HG02885 (cell line): ENCODE measurements at regions not wholly inside any gene's neighbourhood (a gene's known extent, or its start where the extent isn't known, plus 50 kb on each side); places are given as distances from the start of the nearest gene placed in this dataset.
A peak's percentile ranks its signal among the peaks of the same experiment; 100 is the strongest.

ENCODE experiments used
- ATAC-seq: cut with Tn5 transposase; IDR thresholded peaks from one replicate; pipeline ENCODE4 v1.9.1; 2021; ENCODE audit warnings: mild to moderate bottlenecking; ENCODE audit not compliant: unreplicated experiment, poor library complexity

GRCh38 chr2:34912084-34912483, 1313.0 kb upstream of the FAM98A start:
- ATAC-seq, result peak; percentile 93

DNA sequence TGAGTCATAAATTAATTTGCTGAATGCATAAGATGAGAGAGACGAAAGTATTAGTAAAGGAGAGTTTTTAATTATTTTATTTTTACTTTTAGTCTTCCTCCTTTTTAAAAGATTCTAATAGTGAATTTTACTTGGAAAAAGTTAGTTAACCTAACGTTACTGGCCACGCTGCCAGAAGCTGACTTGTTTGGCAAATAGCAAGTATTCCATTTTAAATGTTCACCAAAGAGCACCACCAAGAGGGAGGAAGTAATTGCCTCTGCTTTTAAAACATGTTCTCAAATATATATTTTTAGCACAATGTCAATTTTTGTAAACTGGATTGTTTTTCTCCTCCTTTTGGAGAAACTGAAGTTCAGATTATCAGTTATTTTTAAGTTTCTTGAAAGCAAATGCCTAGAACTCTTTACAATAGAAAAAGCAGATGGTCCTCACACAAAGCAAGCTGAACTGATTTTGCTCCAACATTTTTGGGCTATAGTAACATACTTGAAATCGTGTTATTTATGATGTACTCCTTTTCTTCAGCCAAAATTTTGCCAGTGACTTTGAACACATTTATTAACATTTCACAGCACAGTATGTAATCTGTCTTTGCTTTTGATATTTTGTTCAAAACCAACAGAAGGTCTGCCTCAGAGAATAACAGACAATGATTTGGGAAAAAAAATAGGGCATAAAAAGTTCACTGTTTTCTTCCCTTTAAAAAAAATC, 1311.0 kb upstream of the FAM98A start:
- ATAC-seq, result no peak

- no peak for ATAC-seq
Observed at GRCh38 chr2:34907812-34908211, 1308.7 kb upstream of the FAM98A start.

DNA sequence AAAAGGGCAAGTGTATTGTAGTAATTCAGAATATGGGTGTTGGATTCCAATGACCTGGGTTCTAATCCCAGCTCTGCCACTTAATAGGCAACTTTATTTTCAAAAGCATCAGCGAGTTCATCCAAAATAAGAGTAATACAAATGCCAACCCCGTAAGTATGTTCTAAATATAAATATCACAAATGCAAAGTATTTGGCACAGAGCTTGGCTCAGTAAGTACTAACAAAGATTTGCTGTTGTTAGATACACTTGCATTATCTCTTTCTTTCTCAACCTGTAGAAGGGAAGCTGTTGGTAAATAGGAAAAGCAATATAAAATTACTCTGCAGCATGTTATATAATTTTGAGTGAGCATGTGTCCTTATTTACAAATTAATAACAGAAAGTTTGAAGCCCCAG, 1302.6 kb upstream of the FAM98A start:
- ATAC-seq, result no peak

- ATAC-seq, result no peak
Observed at GRCh38 chr2:34899079-34899478, 1300.0 kb upstream of the FAM98A start.

DNA sequence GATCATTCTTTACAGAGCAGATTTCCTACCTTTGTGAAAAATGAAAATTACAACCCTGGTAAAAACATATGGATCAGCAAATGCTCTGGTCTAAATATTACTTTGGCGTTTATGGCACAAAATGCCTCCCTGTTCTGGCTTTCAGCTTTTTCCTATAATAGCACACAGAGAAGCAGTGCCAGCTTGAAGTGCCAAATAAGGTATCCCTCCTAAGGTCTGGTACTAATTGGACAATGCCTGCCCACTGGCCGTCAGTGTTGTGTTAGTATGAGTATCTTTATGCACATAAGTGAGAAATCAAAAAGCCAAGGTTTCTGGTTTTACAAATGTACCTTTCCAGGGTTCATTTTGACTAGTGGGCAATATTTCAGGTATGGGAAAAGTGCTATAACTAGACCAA, 1293.7 kb upstream of the FAM98A start:
- ATAC-seq, result no peak

GRCh38 chr2:34892256-34892655, 1293.2 kb upstream of the FAM98A start:
- no peak for ATAC-seq

- no peak for ATAC-seq
Observed at GRCh38 chr2:34875091-34875745, 1276.1 kb upstream of the FAM98A start.

- ATAC-seq, result no peak
Observed at GRCh38 chr2:34853646-34854045, 1254.5 kb upstream of the FAM98A start.

DNA sequence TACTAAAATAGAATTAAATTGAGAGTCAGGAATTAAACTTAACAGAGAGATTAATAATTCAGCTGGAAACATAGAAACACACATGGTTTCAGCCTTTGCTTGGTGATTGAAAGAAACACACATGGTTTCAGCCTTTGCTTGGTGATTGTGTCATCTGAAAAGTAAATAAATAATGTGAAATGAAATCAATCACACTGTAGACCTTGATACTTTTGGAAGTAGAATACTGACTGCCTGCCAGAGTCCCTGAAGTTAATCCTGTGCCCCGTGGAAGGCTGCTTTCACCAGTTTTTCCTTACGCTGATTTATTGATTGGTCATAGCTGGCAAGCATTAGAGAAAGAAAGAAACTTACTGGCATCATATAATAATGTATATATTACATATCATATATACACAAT, 1252.7 kb upstream of the FAM98A start:
- ATAC-seq, result no peak

GRCh38 chr2:34849827-34850226, 1250.7 kb upstream of the FAM98A start:
- ATAC-seq, result no peak

- ATAC-seq, result no peak
Observed at GRCh38 chr2:34848691-34849090, 1249.6 kb upstream of the FAM98A start.

GRCh38 chr2:34848132-34848531, 1249.0 kb upstream of the FAM98A start:
- no peak for ATAC-seq

DNA sequence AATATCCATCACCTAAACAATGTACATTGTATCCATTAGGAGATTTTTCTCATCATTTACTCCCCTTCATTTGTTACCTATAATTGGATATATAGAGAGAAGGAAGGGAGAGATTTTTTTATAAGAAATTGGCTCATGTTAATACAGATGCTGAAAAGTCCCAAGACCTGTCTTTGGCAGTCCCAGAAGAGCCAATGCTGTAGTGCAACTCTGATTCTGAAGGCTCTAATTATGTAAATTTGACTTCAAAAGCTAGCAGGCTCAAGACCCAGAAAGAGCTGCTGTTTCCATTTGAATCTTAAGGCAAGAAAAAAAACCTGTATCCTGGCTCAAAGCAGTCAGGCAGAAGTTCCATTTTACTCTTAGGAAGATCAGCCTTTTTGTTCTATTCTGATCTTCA, 1245.5 kb upstream of the FAM98A start:
- ATAC-seq, result no peak

DNA sequence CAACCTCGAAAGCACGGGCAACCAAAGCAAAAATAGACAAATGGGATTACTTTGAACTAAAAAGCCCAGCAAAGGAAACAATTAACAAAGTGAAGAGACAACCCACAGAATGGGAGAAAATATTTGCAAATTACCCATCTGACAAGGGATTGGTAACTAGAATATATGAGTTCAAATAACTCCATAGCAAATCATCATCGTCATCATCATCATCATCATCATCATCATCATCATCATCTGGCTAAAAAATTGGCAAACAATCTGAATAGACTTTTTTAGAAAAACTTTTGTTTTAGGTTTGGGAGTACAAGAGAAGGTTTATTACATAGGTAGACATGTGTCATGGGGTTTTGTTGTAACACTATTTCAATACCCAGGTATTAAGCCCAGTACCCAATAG, 1239.3 kb upstream of the FAM98A start:
- ATAC-seq, result no peak

GRCh38 chr2:34836361-34836760, 1237.3 kb upstream of the FAM98A start:
- ATAC-seq, result no peak

GRCh38 chr2:34831096-34831495, 1232.0 kb upstream of the FAM98A start:
- no peak for ATAC-seq

- no peak for ATAC-seq
Observed at GRCh38 chr2:34828481-34828880, 1229.4 kb upstream of the FAM98A start.

GRCh38 chr2:34827398-34827797, 1228.3 kb upstream of the FAM98A start:
- ATAC-seq, result no peak

DNA sequence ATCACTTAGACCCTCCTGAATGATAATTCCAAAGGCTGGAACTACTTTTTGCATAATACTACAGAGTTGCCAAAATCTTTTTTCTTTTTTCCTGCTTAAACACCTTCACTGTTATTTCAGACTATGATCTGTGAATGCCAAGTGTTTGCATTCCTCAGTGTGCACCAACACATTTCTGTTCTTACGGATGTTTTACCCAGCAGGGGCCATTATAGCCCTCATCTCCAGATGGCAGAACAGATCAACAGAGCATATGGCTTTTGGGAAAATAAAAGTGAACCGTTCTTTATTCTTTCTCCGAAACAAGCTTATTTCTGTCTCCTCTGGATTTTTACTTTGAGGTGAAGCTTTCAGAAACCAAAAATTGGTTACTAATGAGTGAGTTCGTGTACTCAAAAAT, 1226.6 kb upstream of the FAM98A start:
- no peak for ATAC-seq

GRCh38 chr2:34822616-34823015, 1223.5 kb upstream of the FAM98A start:
- no peak for ATAC-seq

DNA sequence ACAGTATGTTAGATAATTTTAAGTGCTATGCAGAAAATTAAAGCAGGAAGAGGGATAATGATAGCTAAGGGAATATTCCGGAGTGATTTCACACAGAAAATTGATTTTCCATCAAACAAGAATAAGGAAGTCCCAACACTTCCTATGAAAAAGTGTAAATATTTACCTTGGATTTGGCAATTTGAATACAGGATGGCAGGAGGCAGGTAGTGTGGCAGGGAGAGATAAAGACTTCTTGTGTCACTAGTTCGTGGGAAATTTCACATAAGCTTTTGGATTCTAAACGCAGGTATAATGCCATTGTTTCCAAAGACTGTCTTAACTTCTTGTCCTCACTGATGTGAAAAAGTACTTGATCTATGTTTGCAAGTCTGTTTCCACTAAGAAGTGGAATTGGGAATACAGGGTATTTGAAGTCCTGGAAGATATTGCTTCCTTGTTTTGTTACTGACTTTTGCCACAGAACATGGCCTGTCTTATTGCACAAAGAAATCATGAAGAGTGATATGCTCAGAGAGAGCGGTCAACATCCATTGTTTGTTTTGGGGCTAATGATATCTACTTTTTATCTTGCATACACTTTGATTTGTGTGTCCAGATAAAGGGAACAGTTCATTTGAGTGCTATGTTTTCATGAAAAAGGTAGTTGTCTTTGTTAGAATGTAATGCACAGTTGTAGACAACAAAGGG, 1216.1 kb upstream of the FAM98A start:
- no peak for ATAC-seq
